ENCODE measurements at regions not wholly inside any gene's neighbourhood (a gene's known extent, or its start where the extent isn't known, plus 50 kb on each side); places are given as distances from the start of the nearest gene placed in this dataset.

DNA sequence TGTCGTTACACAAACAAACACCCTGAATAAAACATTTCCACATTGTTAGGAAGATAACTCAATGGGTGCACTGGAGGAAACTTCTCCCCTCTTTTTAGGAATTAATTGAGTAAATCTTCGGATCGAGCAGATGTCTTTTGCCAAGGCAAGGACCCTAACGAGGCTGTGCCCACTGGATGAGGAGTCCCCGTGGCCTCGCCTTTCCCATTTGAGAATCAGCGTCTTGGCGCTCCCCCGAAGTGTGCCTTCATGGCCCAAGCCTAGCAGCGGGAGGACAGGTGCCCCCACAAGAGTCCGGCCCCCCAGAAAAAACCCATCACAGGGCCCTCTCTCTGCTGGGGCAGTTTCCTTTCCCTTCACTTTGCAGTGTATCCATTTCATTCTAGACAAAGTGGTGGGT is 246.6 kb downstream of the BCL11B start:
- TF ChIP-seq CTCF (IDR thresholded peaks at IDR 0.05; ENCODE audit: poor library complexity), result no peak
- TF ChIP-seq EZH2phosphoT487 (IDR thresholded peaks at IDR 0.05; ENCODE audit: low read depth, severe bottlenecking, unreplicated experiment), result no peak
